Upper lobe of left lung (tissue), 6 donors: ENCODE measurements at regions not wholly inside any gene's neighbourhood (a gene's known extent, or its start where the extent isn't known, plus 50 kb on each side); places are given as distances from the start of the nearest gene placed in this dataset.

Source experiments
- ATAC-seq, 2 donors: fragments of 200-7000 bp; cut with Tn5 transposase; one replicate each; pipeline ENCODE4 v1.9.1; 2022; ENCODE audit warnings: mild to moderate bottlenecking in 2 of 2, moderate library complexity in 2 of 2; ENCODE audit not compliant: low FRiP score in 2 of 2
- DNase-seq, 2 donors: peaks; one replicate each; pipeline ENCODE4 v3.0.0-alpha.2; 2019 to 2020
- H3K27ac ChIP-seq, 4 donors: fragments of 200-600 bp; sonication (generic); one replicate each; pipeline ENCODE4 v1.5.1; 2016 to 2019
- H3K27me3 ChIP-seq, 4 donors: fragments of 200-600 bp; sonication (generic); one replicate each; pipeline ENCODE4 v1.5.1; 2017 to 2019
- H3K36me3 ChIP-seq, 4 donors: fragments of 200-600 bp; sonication (generic); one replicate each; pipeline ENCODE4 v1.5.1; 2016 to 2019
- H3K4me1 ChIP-seq, 4 donors: fragments of 200-600 bp; sonication (generic); one replicate each; pipeline ENCODE4 v1.5.1; 2018 to 2019
- H3K4me3 ChIP-seq, 4 donors: fragments of 200-600 bp; sonication (generic); one replicate each; pipeline ENCODE4 v1.5.1; 2017 to 2019; ENCODE audit warnings: mild to moderate bottlenecking in 2 of 4, moderate library complexity in 1 of 4
- H3K9me3 ChIP-seq, 4 donors: fragments of 200-600 bp; sonication (generic); one replicate each; pipeline ENCODE4 v1.5.1; 2018 to 2019
- CTCF ChIP-seq, 6 experiments: fragments of 450-650 bp in 4 of 6; fragments of 200-600 bp in 2 of 6; sonication (generic) in 2 of 6; IDR thresholded peaks; one replicate each; pipeline ENCODE4 v1.5.1; 2016 to 2019; ENCODE audit warnings: antibody characterized with exemption in 6 of 6
- EP300 ChIP-seq, 4 donors: sonication (generic); formaldehyde crosslinking; IDR thresholded peaks; one replicate each; pipeline ENCODE4 v1.5.1; 2017; ENCODE audit warnings: antibody characterized with exemption in 4 of 4, control low read depth in 2 of 4
- POLR2A ChIP-seq, 4 donors: fragments of 450-650 bp; IDR thresholded peaks; one replicate each; pipeline ENCODE4 v1.5.1; 2016 to 2017; ENCODE audit warnings: antibody characterized with exemption in 4 of 4, mild to moderate bottlenecking in 2 of 4
- POLR2AphosphoS5 ChIP-seq, 2 donors: sonication (generic); formaldehyde crosslinking; IDR thresholded peaks; one replicate each; pipeline ENCODE4 v1.5.1; 2017; ENCODE audit warnings: antibody characterized with exemption in 2 of 2
- WGBS, 2 donors: methylation state at CpG; one replicate each; pipeline ENCODE4 v1.1.5; 2017 to 2018; 5-methylcytosine and 5-hydroxymethylcytosine counted together
- donor health status: DM: no; HTN: no; CAD: no; lungs with moderate emphysema.
- donor health status: DM: no; HTN: yes; CAD: no; lungs with severe emphysema.

- Histone ChIP-seq H3K4me3 (no peak overlapping the region), H3K4me1 (no peaks in the 10 kb centered on the region), H3K27ac (no peak overlapping the region), H3K36me3 (no peaks in the 10 kb centered on the region), H3K9me3 (no peaks in the 10 kb centered on the region), H3K27me3 (no peaks in the 10 kb centered on the region)
- WGBS, 2 donors, result 2 to 90% methylated on average over 2 of the region's 2 CpGs
- no peak for TF ChIP-seq CTCF (IDR thresholded peaks at IDR 0.05)
- TF ChIP-seq EP300 (IDR thresholded peaks at IDR 0.05), result no peak
- TF ChIP-seq POLR2AphosphoS5 (IDR thresholded peaks at IDR 0.05), result no peak
- no peak for TF ChIP-seq POLR2A (IDR thresholded peaks at IDR 0.05)
- DNase-seq (no peak), ATAC-seq (no peak)
Measured at GRCh38 chr1:193680924-193681316, 494.5 kb upstream of the B3GALT2 start.

GRCh38 chr1:193680247-193680923, 494.0 kb upstream of the B3GALT2 start:
- Histone ChIP-seq H3K4me3 (no peak overlapping the region), H3K36me3 (no peaks in the 10 kb centered on the region), H3K9me3 (no peaks in the 10 kb centered on the region), H3K4me1 (no peaks in the 10 kb centered on the region), H3K27ac (no peak overlapping the region), H3K27me3 (no peaks in the 10 kb centered on the region)
- TF ChIP-seq POLR2AphosphoS5 (IDR thresholded peaks at IDR 0.05), result no peak
- TF ChIP-seq EP300 (IDR thresholded peaks at IDR 0.05), result no peak
- TF ChIP-seq CTCF (IDR thresholded peaks at IDR 0.05), result no peak
- no peak for TF ChIP-seq POLR2A (IDR thresholded peaks at IDR 0.05)
- DNase-seq (no peak), ATAC-seq (no peak)
- 65 to 73% methylated on average over 1 of the region's 1 CpG for WGBS, 2 donors

- Histone ChIP-seq H3K36me3 (no peaks in the 10 kb centered on the region), H3K9me3 (no peaks in the 10 kb centered on the region), H3K27ac (no peak overlapping the region), H3K4me1 (no peaks in the 10 kb centered on the region), H3K27me3 (no peaks in the 10 kb centered on the region), H3K4me3 (no peak overlapping the region)
- no peak for TF ChIP-seq EP300 (IDR thresholded peaks at IDR 0.05)
- no peak for TF ChIP-seq CTCF (IDR thresholded peaks at IDR 0.05)
- TF ChIP-seq POLR2AphosphoS5 (IDR thresholded peaks at IDR 0.05), result no peak
- TF ChIP-seq POLR2A (IDR thresholded peaks at IDR 0.05), result no peak
- no peak for ATAC-seq
- 66 to 73% methylated on average over 3 of the region's 3 CpGs for WGBS, 2 donors
- no peak for DNase-seq
Measured at GRCh38 chr1:193677874-193678273, 491.5 kb upstream of the B3GALT2 start.

GRCh38 chr1:193676996-193677549, 490.7 kb upstream of the B3GALT2 start:
- Histone ChIP-seq H3K4me1 (no peaks in the 10 kb centered on the region), H3K4me3 (no peak overlapping the region), H3K9me3 (no peaks in the 10 kb centered on the region), H3K27ac (no peak overlapping the region), H3K36me3 (no peaks in the 10 kb centered on the region), H3K27me3 (no peaks in the 10 kb centered on the region)
- no peak for TF ChIP-seq EP300 (IDR thresholded peaks at IDR 0.05)
- no peak for TF ChIP-seq POLR2A (IDR thresholded peaks at IDR 0.05)
- DNase-seq (no peak), ATAC-seq (no peak)
- 29 to 60% methylated on average over 2 of the region's 2 CpGs for WGBS, 2 donors

GRCh38 chr1:193674292-193674944, 488.0 kb upstream of the B3GALT2 start:
- ATAC-seq (no peak), DNase-seq (no peak)
- Histone ChIP-seq H3K27me3 (no peaks in the 10 kb centered on the region), H3K4me3 (no peak overlapping the region), H3K9me3 (no peaks in the 10 kb centered on the region), H3K27ac (no peak overlapping the region), H3K36me3 (no peaks in the 10 kb centered on the region), H3K4me1 (no peaks in the 10 kb centered on the region)
- TF ChIP-seq EP300 (IDR thresholded peaks at IDR 0.05), result no peak
- TF ChIP-seq CTCF (IDR thresholded peaks at IDR 0.05), result no peak
- TF ChIP-seq POLR2AphosphoS5 (IDR thresholded peaks at IDR 0.05), result no peak
- TF ChIP-seq POLR2A (IDR thresholded peaks at IDR 0.05), result no peak
- 73 to 78% methylated on average over 7 of the region's 7 CpGs for WGBS, 2 donors
